Skeletal muscle satellite cell (primary cell): ENCODE measurements at regions not wholly inside any gene's neighbourhood (a gene's known extent, or its start where the extent isn't known, plus 50 kb on each side); places are given as distances from the start of the nearest gene placed in this dataset.

Experiments
- H3K27me3 ChIP-seq: 2 replicates; pipeline ENCODE4 v1.7.0; 2013; ENCODE audit warnings: low read length; ENCODE audit not compliant: control insufficient read depth, insufficient read depth
- H3K36me3 ChIP-seq: 2 replicates; pipeline ENCODE4 v1.7.0; 2013; ENCODE audit warnings: mild to moderate bottlenecking, control low read depth, low read length; ENCODE audit not compliant: insufficient read depth
- H3K4me1 ChIP-seq: 2 replicates; pipeline ENCODE4 v1.7.0; 2013; ENCODE audit warnings: low read length; ENCODE audit not compliant: control insufficient read depth, insufficient read depth
- H3K4me2 ChIP-seq: 2 replicates; pipeline ENCODE4 v1.7.0; 2013; ENCODE audit warnings: mild to moderate bottlenecking, low read length
- H3K4me3 ChIP-seq: 2 replicates; pipeline ENCODE4 v1.7.0; 2013; ENCODE audit warnings: low read length
- H3K9ac ChIP-seq: 2 replicates; pipeline ENCODE4 v1.7.0; 2013; ENCODE audit warnings: mild to moderate bottlenecking, low read depth, low read length, moderate library complexity
- H3K9me3 ChIP-seq: replicated peaks from 2 replicates; pipeline ENCODE4 v1.7.0; 2013; ENCODE audit warnings: mild to moderate bottlenecking, control low read depth, low read length

- no peaks in the 10 kb centered on the region for H3K4me1 ChIP-seq
- H3K27me3 ChIP-seq: peaks cover 8% of the 10 kb centered on the region
- H3K4me2 ChIP-seq: no peak overlapping the region
- H3K36me3 ChIP-seq: no peaks in the 10 kb centered on the region
- H3K4me3 ChIP-seq: no peak overlapping the region
- H3K9me3 ChIP-seq: no peaks in the 10 kb centered on the region
- H3K9ac ChIP-seq: no peak overlapping the region
Observed at GRCh38 chr9:75734802-75735201, 155.7 kb upstream of the PCSK5 start.

- Histone ChIP-seq H3K36me3 (no peaks in the 10 kb centered on the region), H3K4me2 (no peak overlapping the region), H3K27me3 (no peaks in the 10 kb centered on the region), H3K9me3 (no peaks in the 10 kb centered on the region), H3K4me3 (no peak overlapping the region), H3K9ac (no peak overlapping the region), H3K4me1 (no peaks in the 10 kb centered on the region)
Observed at GRCh38 chr9:75739884-75740611, 150.4 kb upstream of the PCSK5 start.

DNA sequence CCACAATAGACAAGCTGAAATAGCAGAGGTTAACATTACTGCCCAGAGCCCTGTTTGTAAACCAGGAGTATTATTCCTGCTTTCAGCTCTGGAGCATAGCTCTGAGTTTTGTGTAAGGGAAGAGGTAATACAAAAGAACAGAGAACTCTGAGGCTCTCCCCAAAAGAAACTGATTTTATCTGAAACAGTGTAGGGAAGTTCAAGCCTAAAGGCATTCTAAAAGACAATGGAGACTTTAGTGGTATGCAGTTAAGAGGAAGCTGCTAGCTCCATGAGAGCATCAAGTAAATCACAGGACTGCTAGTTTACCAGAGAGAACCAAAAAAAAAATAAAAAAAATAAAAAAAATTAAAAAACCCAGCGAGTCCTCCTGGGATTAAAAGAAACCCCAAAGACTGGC lies 146.6 kb upstream of the PCSK5 start:
- H3K36me3 ChIP-seq: no peaks in the 10 kb centered on the region
- H3K4me3 ChIP-seq: no peak overlapping the region
- H3K4me1 ChIP-seq: no peaks in the 10 kb centered on the region
- no peak overlapping the region for H3K9ac ChIP-seq
- H3K9me3 ChIP-seq: no peaks in the 10 kb centered on the region
- no peaks in the 10 kb centered on the region for H3K27me3 ChIP-seq
- H3K4me2 ChIP-seq: no peak overlapping the region

DNA sequence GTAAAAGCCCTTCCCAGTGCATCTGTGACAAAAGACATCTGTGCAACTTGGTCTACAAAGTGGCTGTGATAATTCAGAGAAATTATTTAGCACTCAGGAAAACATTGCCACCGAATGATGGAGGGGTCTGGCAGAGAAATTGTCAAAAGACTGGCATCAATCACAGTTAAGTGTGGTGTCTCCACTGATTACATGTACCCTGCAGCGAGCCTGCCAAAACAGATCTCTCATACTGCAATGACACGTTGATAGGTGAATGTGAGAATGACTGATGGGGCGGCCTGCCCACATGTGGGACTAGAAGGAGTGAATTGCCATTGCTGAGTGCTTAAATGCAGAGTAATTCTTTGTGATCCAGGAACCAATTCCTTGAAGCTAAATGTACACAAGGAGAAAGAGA lies 136.4 kb upstream of the PCSK5 start:
- no peak overlapping the region for H3K4me3 ChIP-seq
- H3K36me3 ChIP-seq: no peaks in the 10 kb centered on the region
- H3K4me2 ChIP-seq: no peak overlapping the region
- H3K4me1 ChIP-seq: no peaks in the 10 kb centered on the region
- no peaks in the 10 kb centered on the region for H3K9me3 ChIP-seq
- no peaks in the 10 kb centered on the region for H3K27me3 ChIP-seq
- H3K9ac ChIP-seq: no peak overlapping the region

GRCh38 chr9:75775166-75775565 lies 115.3 kb upstream of the PCSK5 start:
- H3K4me2 ChIP-seq: no peak overlapping the region
- H3K27me3 ChIP-seq: no peaks in the 10 kb centered on the region
- H3K9ac ChIP-seq: no peak overlapping the region
- no peaks in the 10 kb centered on the region for H3K4me1 ChIP-seq
- H3K36me3 ChIP-seq: no peaks in the 10 kb centered on the region
- no peaks in the 10 kb centered on the region for H3K9me3 ChIP-seq
- no peak overlapping the region for H3K4me3 ChIP-seq

- Histone ChIP-seq H3K9me3 (no peaks in the 10 kb centered on the region), H3K4me2 (no peak overlapping the region), H3K4me3 (no peak overlapping the region), H3K4me1 (no peaks in the 10 kb centered on the region), H3K9ac (no peak overlapping the region), H3K36me3 (no peaks in the 10 kb centered on the region), H3K27me3 (no peaks in the 10 kb centered on the region)
Observed at GRCh38 chr9:75775966-75776691, 114.3 kb upstream of the PCSK5 start.

DNA sequence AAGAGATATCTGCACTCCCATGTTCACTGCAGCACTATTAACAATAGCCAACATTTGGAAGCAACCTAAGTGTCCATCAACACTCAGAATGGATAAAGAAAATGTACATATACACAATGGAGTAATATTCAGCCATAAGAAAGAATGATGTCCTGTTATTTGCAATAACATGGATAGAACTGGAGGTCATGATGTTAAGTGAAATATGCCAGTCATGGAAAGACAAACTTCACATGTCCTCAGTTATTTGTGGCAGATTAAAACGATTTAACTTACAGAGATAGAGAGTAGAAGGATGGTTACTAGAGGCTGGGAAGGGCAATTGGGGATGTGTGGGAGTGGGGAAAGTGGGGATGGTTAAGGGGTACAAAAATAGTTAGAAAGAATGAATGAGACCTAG lies 110.3 kb upstream of the PCSK5 start:
- no peaks in the 10 kb centered on the region for H3K36me3 ChIP-seq
- H3K4me2 ChIP-seq: no peak overlapping the region
- H3K4me3 ChIP-seq: no peak overlapping the region
- H3K9me3 ChIP-seq: no peaks in the 10 kb centered on the region
- H3K27me3 ChIP-seq: no peaks in the 10 kb centered on the region
- H3K9ac ChIP-seq: no peak overlapping the region
- H3K4me1 ChIP-seq: no peaks in the 10 kb centered on the region

DNA sequence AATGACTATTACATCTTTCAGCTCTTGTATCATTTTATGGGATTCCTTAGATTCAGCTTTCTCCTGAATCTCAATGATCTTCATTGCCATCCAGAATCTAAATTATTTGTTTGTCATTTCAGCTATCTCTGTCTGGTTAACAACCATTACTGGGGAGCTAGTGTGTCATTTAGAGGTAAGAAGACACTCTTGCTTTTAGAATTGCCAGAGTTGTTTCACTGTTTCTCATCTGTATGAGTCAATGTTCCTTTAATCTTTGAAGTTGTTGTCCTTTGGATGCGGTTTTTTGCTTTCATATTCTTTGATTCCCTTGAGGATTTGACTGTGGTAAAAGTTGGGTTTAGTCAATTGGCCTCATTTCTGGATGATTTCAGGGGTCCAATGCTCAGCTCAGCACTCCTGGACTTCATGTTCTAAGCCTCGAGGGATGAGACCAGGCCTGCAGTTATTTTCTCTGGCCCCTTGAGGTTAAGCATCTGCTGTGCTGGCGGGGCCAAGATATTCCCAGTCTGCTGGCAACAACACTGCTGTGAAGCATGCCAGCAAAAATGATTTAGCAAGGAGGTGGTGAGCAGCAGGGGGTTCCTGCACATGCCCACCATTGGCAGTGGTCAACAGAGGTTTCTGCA lies 102.4 kb upstream of the PCSK5 start:
- Histone ChIP-seq H3K4me1 (peaks cover 12% of the 10 kb centered on the region), H3K36me3 (no peaks in the 10 kb centered on the region), H3K9me3 (no peaks in the 10 kb centered on the region), H3K4me3 (peak overlapping the region; percentile 35), H3K27me3 (no peaks in the 10 kb centered on the region), H3K9ac (no peak overlapping the region), H3K4me2 (peak overlapping the region; percentile 45)

DNA sequence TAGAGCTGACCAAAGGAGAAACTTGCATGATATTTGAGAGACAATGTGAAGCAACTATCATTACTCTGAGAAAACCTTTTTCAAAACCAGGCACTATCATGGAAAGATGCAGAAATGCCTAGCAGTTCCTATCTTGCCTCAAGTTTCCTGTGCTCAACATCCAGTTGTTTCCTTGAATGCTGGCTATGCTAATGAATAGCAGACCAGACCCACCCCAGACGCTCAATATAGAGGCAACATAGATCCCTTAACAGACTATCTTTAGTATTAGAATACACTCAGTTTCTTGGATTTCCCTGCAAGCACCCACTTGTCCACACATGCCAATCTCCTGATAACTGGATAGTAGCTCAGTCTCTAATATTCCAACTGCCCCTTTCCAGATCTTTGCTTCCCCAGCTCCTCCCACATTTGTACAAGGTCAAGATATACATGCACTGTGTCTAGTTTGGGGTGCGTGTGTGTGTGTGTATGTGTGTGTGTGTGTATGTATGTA lies 93.3 kb upstream of the PCSK5 start:
- no peak overlapping the region for H3K4me2 ChIP-seq
- H3K9me3 ChIP-seq: no peaks in the 10 kb centered on the region
- no peaks in the 10 kb centered on the region for H3K27me3 ChIP-seq
- no peak overlapping the region for H3K4me3 ChIP-seq
- peaks cover under 1% of the 10 kb centered on the region for H3K4me1 ChIP-seq
- no peak overlapping the region for H3K9ac ChIP-seq
- H3K36me3 ChIP-seq: no peaks in the 10 kb centered on the region

DNA sequence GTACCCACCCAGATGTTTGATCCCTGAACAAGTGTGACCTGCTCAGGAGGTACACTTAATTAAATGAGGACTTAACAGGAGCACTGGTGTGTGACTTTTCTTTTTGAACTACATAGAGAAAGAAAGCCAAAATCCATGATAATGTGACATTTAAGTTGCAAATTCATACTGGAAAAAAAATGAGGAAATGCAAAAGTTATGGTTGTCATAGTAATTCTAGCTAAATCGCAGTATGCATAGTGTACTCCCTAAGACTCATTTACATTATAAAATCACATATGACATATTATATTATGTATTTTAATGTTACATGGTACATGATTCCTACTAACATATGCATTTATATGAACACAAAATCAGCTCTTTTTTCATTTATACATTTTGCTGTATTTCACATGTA lies 92.0 kb upstream of the PCSK5 start:
- Histone ChIP-seq H3K27me3 (no peaks in the 10 kb centered on the region), H3K4me1 (peaks cover 13% of the 10 kb centered on the region), H3K4me3 (no peak overlapping the region), H3K36me3 (no peaks in the 10 kb centered on the region), H3K9ac (no peak overlapping the region), H3K4me2 (no peak overlapping the region), H3K9me3 (no peaks in the 10 kb centered on the region)

- Histone ChIP-seq H3K9ac (peak overlapping the region; percentile 43), H3K27me3 (no peaks in the 10 kb centered on the region), H3K36me3 (no peaks in the 10 kb centered on the region), H3K4me1 (peaks cover 24% of the 10 kb centered on the region), H3K4me3 (no peak overlapping the region), H3K4me2 (peak overlapping the region; percentile 55), H3K9me3 (no peaks in the 10 kb centered on the region)
Observed at GRCh38 chr9:75803130-75803529, 87.3 kb upstream of the PCSK5 start.
